GM18505 (cell line): ENCODE measurements at regions not wholly inside any gene's neighbourhood (a gene's known extent, or its start where the extent isn't known, plus 50 kb on each side); places are given as distances from the start of the nearest gene placed in this dataset.

Experiments used
- ATAC-seq: cut with Tn5 transposase; IDR thresholded peaks from one replicate; pipeline ENCODE4 v1.9.1; 2021; ENCODE audit not compliant: unreplicated experiment
- POLR2A ChIP-seq: IDR thresholded peaks from 4 replicates; pipeline ENCODE4 v1.6.1; 2011; ENCODE audit warnings: borderline replicate concordance; ENCODE audit not compliant: insufficient read depth, insufficient read length; ENCODE audit errors: extremely low read depth

- no peak for ATAC-seq
These were observed 103.5 kb upstream of the PKDCC start for GRCh38 chr2:41944220-41944880.

DNA sequence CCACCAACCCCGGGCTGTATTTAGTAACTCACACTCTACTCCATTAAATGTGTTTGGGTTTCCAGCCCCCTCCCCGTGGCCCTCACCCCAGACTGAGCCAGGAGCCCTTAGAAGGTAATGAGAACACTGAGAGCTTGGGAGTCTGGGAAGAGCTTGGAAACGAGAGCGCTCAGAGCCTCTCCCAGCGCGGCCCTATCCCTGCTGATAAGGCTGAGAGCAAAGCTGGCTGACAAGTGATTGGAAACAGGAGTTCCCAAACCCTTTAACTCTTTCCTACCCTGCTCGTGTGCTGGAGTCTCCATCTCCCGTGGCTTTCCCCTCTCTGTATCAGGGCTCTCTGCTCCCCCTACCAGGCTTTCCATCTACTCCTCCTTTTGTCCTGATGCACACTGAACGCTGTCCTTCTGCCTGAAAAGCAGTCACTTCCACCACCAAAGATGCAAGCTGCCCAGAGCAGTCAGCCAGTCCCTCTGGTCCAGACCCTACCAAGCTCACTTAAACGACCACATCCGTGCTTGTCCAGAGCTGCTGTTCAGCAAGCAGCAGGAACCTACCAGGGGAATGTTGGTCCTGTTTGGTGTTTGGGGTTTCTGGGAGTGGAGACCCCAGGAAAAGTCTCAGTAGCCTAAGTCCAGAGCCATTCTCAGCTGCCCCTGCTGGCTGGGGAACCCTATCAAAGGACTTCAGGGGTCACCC lies 100.0 kb upstream of the PKDCC start:
- no peak for ATAC-seq
- TF ChIP-seq POLR2A = no peak

More at GRCh38 chr2:41944220-41944880, 103.5 kb upstream of the PKDCC start:
- no peak for TF ChIP-seq POLR2A

- TF ChIP-seq POLR2A = no peak
- no peak for ATAC-seq
These were observed 99.4 kb upstream of the PKDCC start for GRCh38 chr2:41948397-41948763.

- TF ChIP-seq POLR2A = no peak
- no peak for ATAC-seq
These were observed 98.5 kb upstream of the PKDCC start for GRCh38 chr2:41949091-41949882.

DNA sequence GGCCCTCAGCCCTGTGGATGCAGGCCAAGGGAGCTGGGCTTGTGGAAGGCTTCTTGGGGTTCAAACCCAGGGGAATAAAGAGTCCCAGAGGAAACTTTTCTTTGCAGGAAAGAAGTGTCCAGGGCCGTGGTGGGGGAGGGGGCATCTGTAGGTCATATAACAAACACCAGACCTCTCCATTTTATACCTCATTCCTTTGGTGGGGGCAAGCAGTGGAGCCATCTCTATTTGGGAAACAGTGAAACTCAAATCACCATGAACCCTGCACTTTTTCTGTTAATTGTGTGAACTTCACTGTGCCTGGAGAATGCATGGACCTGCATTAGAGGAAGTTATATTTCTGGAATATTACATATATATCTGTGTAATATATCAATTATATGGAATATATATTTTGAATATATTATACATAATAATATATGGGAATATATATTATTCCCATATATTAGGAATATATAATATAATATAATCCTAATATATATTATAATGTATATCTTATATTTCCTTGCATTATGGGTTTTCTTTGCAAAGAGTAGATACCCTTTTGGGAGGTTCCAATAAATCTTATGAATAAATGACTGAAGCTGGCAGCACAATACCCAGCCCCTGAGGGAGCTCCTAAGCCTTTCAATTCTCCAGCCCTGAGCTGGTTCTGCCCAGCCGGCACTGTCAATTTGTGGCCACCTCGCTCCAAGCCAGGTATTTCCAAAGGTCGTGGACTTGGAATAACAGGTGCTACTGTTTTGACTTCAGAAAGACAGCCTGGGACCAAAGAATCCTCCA lies 97.7 kb upstream of the PKDCC start:
- ATAC-seq = no peak
- no peak for TF ChIP-seq POLR2A

DNA sequence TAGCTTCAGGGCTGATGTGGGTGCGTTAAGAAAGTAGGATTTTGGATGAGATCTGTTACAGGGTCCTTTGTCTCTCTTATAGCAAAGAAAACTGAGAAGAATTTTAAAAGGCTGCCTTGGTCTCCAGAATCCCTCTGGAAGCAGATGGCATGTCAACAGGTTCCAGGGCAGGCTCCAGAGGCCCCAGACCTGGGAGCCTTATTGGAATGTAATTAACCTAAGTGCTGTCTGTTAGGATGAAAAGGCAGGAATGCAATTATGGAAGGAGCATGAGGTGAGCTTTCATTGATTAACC lies 97.2 kb upstream of the PKDCC start:
- no peak for TF ChIP-seq POLR2A
- no peak for ATAC-seq

DNA sequence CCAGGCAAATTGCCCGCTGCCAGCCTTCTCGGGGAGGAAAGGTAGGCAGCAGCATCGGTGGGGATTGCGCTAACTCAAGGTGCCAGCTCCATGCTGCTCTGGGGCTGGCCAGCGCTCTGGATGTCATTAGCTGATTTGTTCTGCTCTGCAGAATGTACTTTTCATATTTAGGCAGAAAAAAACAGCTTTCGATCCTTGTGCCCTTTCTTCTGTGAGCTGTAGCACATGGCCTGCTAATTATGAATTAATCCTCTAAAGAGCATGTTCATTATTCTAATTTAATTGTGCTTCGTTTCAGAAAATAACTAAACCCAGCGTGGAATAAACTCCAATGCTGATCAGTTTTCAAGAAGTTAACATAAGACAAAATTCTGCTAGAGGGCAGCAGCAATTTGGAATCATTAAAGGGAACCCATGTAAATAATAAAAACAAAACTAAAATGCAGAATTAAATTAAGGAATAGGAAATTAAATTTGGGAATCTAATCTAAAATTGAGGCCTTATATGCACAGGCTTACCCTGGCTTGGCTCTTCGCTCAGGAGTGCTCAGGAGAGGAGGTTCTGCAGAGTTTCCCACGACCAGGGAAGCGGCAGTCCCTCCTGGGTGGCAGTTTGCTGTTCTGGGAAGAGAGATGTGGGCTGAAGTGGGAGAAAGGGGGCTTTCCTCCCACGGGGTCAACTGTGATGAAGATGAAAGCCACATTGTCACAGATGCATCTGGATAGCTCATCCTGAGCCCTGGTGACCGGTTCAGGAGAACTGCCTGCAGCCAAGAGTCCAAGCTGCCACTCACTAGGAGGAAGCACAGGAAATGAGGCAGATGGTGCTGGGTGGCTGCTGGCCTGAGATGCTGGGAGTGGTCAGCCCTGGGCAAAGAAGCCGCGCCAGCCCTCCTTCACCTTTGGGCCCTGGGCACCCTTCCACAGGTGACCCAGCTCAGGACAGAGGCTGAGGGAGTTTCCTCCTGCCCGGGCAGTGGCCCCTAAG lies 93.2 kb upstream of the PKDCC start:
- no peak for TF ChIP-seq POLR2A
- ATAC-seq = no peak

DNA sequence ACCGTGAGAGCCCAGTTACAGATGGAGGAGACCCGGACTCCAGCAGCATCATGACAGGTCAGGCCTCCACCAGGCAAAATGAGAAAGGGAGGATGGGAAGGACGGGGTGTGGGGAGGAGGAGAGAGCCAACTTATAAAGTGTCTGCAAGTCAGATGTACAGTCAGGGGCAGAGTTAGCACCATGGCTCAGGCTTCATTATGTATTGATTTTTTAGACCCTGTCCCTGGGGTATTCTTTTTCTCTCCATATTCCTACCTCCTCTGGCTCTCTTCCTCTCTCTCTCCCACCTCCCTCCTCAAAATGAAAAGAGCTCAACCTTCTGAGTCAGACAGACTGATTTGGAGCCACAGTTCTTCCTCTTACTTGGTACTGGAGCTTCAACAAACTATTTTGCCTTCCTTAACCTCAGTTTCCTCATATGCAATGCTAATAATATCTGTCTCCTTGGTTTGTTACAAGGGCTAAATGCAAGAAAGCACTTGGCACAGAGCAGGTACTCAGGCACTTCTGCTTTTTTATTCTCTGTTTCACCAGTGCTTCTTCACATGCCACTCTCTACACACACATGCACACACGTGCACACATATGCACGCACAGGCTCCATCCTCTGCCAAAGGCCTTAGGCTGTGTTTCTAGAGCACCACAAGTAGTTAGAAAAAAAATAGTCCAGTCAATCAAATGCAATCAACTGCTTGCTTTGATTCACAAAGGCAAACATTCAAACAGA lies 92.3 kb upstream of the PKDCC start:
- no peak for TF ChIP-seq POLR2A
- peak; percentile 50 for ATAC-seq

DNA sequence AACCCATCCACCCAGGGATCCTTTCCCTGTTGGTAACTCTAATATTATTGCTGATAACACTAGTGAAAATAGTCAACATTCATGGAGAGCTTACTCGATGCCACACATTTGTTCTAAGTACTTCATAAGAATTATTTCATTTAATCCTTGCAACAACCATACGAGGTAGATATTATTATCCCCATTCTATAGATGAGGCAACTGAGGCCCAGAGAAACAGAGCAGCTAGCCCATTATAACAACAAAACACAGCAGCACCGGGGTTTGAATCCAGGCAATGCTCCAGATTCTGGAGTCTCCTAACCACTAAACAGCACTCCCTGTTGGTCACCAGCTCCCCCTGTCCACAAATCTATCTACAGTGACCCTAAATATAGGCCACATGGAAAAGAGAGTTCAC lies 90.4 kb upstream of the PKDCC start:
- no peak for TF ChIP-seq POLR2A
- no peak for ATAC-seq

DNA sequence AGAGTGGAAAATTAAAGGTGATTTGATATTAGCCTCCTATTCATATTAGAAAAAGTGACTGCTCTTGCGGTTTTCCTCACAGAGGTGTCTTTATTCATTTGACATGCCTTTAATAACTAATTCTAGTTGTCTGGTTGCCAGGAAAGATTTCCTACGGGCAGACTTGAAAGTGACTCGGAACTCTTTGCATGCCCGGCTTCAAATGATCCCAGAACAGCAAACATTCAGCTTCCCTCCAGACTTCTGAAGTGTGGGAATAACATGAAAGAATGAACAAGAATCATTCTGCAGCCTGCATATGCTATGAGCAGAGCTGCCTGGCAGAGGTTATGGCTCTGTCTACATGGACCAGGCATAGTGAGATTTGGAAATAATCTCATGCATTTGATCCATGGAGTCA lies 89.6 kb upstream of the PKDCC start:
- no peak for ATAC-seq
- TF ChIP-seq POLR2A = no peak

- TF ChIP-seq POLR2A = no peak
- no peak for ATAC-seq
These were observed 89.0 kb upstream of the PKDCC start for GRCh38 chr2:41958775-41959174.

- no peak for TF ChIP-seq POLR2A
- no peak for ATAC-seq
These were observed 88.1 kb upstream of the PKDCC start for GRCh38 chr2:41959760-41960159.
